IPS-15b (cell line): ENCODE measurements at regions not wholly inside any gene's neighbourhood (a gene's known extent, or its start where the extent isn't known, plus 50 kb on each side); places are given as distances from the start of the nearest gene placed in this dataset.

ENCODE experiments used
- H3K27me3 ChIP-seq: one replicate; pipeline ENCODE4 v1.6.1; 2013; ENCODE audit warnings: low read length; ENCODE audit not compliant: control insufficient read depth, insufficient read depth
- H3K36me3 ChIP-seq: one replicate; pipeline ENCODE4 v1.6.1; 2013; ENCODE audit warnings: low read length; ENCODE audit not compliant: control insufficient read depth, insufficient read depth
- H3K4me1 ChIP-seq: one replicate; pipeline ENCODE4 v1.6.1; 2013; ENCODE audit warnings: mild to moderate bottlenecking, low read length; ENCODE audit not compliant: control insufficient read depth, insufficient read depth
- H3K4me3 ChIP-seq: one replicate; pipeline ENCODE4 v1.5.1; 2013; ENCODE audit warnings: low read depth, low read length
- H3K9ac ChIP-seq: one replicate; pipeline ENCODE4 v1.6.1; 2013; ENCODE audit warnings: low read depth, mild to moderate bottlenecking, low read length
- H3K9me3 ChIP-seq: one replicate; pipeline ENCODE4 v1.6.1; 2013; ENCODE audit warnings: mild to moderate bottlenecking, low read length; ENCODE audit not compliant: control insufficient read depth, insufficient read depth

DNA sequence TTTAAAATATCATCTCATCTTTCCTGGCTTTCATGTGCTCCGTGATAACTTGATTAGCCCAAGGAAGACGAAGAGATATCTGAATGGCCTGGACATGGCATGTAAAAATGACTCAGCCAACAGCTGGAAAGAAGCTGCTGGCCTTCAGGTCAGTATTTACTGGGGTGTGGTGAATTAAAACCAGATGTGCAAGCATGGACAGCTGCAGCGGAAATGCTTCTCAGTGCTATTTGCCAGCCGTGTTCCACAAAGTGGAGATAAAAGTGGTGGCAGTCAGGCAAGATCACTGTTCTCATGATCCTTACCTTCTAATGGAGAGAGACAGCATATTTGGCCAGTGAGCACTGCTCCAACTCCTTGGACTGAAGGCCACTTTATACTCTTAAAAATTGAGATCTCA, 203.1 kb upstream of the VSTM2A start:
- Histone ChIP-seq H3K4me1 (no peaks in the 10 kb centered on the region), H3K36me3 (no peaks in the 10 kb centered on the region), H3K27me3 (no peaks in the 10 kb centered on the region), H3K4me3 (no peak overlapping the region), H3K9me3 (no peaks in the 10 kb centered on the region), H3K9ac (no peak overlapping the region)

DNA sequence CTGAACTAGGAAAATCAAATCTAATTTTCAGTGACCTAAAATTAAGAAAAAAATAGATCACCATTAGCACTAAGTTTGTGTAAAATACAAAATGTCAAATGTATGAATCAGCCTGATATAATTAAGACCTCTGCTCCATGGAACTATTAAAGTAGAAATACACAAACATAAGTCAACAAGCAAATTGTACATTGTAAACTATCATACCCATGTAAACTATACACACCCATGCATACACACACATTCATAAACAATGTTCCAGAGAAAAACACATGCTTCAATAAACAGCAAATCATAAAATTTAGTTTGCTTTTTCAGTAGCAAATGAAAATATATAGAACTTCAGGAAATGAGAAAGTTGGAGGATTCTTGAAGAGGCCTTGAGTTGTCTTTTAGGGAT, 199.7 kb upstream of the VSTM2A start:
- no peaks in the 10 kb centered on the region for H3K36me3 ChIP-seq
- H3K4me1 ChIP-seq = no peaks in the 10 kb centered on the region
- no peaks in the 10 kb centered on the region for H3K9me3 ChIP-seq
- no peak overlapping the region for H3K4me3 ChIP-seq
- H3K9ac ChIP-seq = no peak overlapping the region
- no peaks in the 10 kb centered on the region for H3K27me3 ChIP-seq

DNA sequence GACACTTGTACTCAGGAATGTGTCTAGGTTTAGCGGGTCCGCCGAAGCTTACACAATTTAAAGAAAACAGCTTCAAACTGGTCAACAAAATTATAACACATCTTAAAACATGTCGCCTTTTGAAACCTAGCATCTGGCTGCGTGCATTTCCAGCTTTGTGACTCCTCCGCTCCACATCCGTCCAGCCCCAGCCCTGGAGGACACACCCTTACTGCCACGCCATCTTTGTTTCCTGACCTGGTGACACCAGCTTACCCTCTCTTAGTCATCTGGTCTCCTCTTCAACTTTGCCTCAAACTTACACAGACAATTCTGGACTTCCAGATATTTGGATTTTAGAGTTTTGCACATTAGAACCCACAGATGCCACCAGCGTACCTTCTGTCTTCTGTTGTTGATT, 198.7 kb upstream of the VSTM2A start:
- H3K4me1 ChIP-seq = no peaks in the 10 kb centered on the region
- no peaks in the 10 kb centered on the region for H3K36me3 ChIP-seq
- H3K9ac ChIP-seq = no peak overlapping the region
- no peaks in the 10 kb centered on the region for H3K27me3 ChIP-seq
- no peak overlapping the region for H3K4me3 ChIP-seq
- no peaks in the 10 kb centered on the region for H3K9me3 ChIP-seq

DNA sequence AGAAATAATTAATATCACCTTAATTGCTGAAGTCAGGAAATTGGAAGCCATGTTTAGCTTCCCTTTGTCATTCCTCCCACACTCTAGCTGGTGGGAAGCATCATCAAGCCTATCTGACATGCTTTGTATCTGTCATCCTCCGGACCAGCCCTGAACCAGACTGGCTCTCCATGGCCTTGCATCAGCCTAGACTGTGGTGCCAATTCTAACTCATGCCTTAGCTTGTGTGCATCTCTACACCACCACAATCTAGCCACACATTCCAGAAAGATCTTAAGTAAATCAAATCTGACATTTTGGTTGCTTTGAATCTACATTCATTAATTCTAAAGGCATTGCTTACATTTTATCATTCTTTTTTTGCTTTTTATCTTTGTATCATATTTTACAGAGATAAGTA, 196.4 kb upstream of the VSTM2A start:
- Histone ChIP-seq H3K27me3 (no peaks in the 10 kb centered on the region), H3K4me3 (no peak overlapping the region), H3K9me3 (no peaks in the 10 kb centered on the region), H3K36me3 (no peaks in the 10 kb centered on the region), H3K4me1 (no peaks in the 10 kb centered on the region), H3K9ac (no peak overlapping the region)

DNA sequence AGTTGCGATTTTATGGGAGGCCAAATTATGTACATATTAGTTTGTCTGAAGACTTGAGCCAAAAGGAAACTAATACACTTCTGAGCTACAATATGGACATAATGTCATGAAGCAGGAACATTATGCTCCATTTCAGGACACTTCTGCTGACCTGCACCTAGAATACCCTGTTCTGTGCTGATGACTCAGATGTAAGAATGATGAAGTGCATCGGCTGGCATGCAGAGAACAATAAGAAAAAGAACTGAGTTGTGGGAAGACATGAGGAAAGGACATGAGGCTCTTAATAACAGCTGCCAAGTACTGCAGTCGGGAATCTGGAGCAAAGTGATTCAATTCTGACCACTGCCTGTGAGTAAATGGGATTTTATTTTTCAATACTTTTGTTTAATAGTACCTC, 192.9 kb upstream of the VSTM2A start:
- H3K4me1 ChIP-seq = no peaks in the 10 kb centered on the region
- no peaks in the 10 kb centered on the region for H3K9me3 ChIP-seq
- H3K9ac ChIP-seq = no peak overlapping the region

DNA sequence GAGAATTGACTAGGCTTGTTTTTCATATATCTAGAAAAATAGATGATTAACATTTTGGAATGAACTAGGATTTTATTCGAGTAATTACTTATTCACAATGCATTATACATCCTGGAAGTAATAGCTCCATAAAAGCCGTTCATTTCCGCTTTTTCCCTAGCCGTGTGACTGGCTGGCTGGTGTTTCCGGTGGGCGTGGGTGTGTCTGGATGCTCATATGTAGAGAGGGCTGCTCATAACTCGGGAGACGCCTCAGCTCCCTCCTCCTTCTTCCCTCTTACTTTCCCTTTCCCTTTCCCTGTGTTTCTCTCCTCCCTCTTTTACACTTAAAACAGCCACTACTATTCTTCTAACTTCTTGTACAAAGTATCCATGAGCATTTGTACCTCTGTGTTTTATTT, 187.7 kb upstream of the VSTM2A start:
- H3K9ac ChIP-seq = no peak overlapping the region

More for the DNA sequence above, 192.9 kb upstream of the VSTM2A start:
- Histone ChIP-seq H3K27me3 (no peaks in the 10 kb centered on the region), H3K36me3 (no peaks in the 10 kb centered on the region), H3K4me3 (no peak overlapping the region)

DNA sequence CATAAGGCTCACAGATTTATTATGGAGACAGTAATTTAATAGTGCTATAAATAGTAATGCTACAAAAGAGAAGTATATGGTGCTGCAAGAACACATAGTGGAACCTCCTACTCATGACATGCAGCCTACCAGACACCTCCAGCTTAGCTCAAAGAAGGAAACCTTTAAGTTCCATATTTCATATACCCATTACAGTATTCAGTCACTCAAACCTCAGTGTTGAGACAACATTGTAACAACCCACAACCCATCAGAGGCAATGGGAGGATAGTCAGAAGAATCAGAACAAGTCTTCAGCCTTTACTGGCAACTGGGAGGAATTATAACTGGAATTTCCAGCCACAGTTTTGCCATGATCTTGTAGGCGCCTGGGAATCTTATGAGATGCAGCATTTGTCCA, 186.3 kb upstream of the VSTM2A start:
- H3K9me3 ChIP-seq = no peaks in the 10 kb centered on the region
- H3K36me3 ChIP-seq = no peaks in the 10 kb centered on the region
- no peaks in the 10 kb centered on the region for H3K27me3 ChIP-seq
- no peak overlapping the region for H3K9ac ChIP-seq
- no peaks in the 10 kb centered on the region for H3K4me1 ChIP-seq
- no peak overlapping the region for H3K4me3 ChIP-seq

More for the DNA sequence above, 187.7 kb upstream of the VSTM2A start:
- H3K9me3 ChIP-seq = no peaks in the 10 kb centered on the region
- H3K4me3 ChIP-seq = no peak overlapping the region
- H3K27me3 ChIP-seq = no peaks in the 10 kb centered on the region
- H3K4me1 ChIP-seq = no peaks in the 10 kb centered on the region
- H3K36me3 ChIP-seq = no peaks in the 10 kb centered on the region

DNA sequence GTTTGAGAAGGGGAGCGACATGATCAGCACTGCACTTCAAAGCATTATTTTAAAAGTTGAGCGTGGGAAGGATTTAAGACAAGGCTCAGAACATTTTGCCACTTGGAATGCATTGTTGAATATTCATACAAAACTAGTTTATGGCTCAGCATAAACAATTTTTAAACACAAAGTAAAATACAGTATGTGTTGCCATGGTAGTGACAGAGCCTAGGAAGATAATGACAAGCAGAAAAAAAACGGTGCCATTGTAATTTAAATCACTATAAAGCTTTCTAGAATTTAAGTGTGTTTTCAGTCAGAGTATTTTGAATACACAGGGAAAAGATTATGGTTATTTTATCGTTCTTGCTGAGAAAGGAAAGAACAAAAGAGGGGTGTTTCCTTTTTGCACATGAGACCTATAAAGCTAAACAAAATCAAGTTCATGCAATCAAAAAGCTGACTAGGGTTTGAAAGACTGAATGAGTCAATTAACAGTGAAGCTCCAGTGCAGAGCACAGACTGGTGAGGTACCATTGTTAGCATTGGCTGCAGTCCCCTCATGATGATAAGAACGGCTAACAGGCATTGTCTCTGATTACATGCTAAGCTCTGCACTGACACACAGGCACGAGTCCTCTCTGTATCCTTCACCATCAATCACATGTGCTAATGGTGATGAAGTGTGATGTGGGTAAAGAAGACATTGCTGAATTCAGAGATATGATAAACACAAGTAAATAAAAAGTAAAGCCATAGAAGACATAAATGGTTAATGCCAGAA, 181.9 kb upstream of the VSTM2A start:
- Histone ChIP-seq H3K9ac (no peak overlapping the region), H3K36me3 (no peaks in the 10 kb centered on the region), H3K9me3 (no peaks in the 10 kb centered on the region), H3K4me3 (no peak overlapping the region), H3K4me1 (no peaks in the 10 kb centered on the region), H3K27me3 (no peaks in the 10 kb centered on the region)

DNA sequence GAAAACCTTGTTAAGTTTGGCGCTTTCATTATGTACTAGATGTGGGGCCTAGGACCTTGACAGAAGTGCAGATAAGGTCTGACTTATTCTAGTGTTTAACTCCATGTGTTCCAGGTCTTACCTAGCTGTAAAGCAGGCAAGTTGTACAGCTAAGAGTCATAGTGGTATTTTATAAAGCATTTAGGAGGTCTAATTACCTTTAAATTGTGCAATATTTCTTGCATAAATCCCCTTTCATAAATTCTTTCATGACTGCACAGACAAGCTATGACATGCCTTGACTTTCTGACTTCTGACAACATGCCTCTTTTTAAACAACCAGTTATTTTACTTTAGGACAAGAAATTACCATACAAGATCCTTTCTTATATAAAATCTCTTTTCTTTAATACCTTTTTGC, 151.6 kb upstream of the VSTM2A start:
- Histone ChIP-seq H3K9me3 (peaks cover 7% of the 10 kb centered on the region), H3K27me3 (no peaks in the 10 kb centered on the region), H3K4me1 (no peaks in the 10 kb centered on the region), H3K36me3 (no peaks in the 10 kb centered on the region), H3K4me3 (no peak overlapping the region), H3K9ac (no peak overlapping the region)

DNA sequence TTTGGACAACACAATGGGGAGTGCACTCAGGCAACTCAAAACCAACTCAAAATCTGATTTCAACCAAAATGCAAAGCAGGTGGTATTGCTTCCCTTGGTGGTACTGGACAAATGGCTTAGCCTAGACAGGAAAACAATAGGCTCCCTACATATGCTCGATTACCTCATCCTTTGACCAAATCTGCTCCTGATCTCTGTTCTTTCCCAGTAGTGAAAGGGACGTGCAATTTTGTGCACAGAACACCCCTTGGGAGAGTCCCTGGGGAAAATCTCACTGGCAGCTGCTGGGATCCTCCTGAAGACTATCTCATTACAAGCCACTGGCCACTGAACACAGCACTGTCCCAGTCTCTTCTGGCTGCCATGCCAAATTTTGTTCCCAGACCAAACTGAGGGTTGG, 149.2 kb upstream of the VSTM2A start:
- peaks cover 7% of the 10 kb centered on the region for H3K9me3 ChIP-seq
- no peaks in the 10 kb centered on the region for H3K27me3 ChIP-seq
- H3K36me3 ChIP-seq = no peaks in the 10 kb centered on the region
- H3K4me3 ChIP-seq = no peak overlapping the region
- H3K9ac ChIP-seq = no peak overlapping the region
- H3K4me1 ChIP-seq = no peaks in the 10 kb centered on the region

DNA sequence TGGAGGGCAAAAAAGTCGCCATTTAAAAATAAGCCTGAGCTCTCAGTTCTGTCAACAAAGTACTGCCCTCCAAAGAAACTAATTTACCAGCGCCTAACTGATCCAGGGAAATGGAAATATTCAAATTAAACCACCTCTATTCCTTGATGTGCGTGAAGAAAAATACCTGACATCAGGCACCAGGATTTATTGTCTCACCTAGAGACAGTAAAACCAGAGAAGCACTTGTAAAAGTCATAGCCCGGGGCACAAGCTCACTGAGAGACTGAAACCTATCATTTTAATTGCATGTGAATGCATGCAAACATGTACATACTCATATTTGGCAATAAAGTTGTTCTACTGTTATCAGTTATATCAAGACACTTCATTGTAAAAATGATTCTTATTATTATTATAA, 147.3 kb upstream of the VSTM2A start:
- no peak overlapping the region for H3K4me3 ChIP-seq
- peaks cover 4% of the 10 kb centered on the region for H3K9me3 ChIP-seq
- H3K9ac ChIP-seq = no peak overlapping the region
- H3K4me1 ChIP-seq = no peaks in the 10 kb centered on the region
- H3K36me3 ChIP-seq = no peaks in the 10 kb centered on the region
- H3K27me3 ChIP-seq = no peaks in the 10 kb centered on the region

DNA sequence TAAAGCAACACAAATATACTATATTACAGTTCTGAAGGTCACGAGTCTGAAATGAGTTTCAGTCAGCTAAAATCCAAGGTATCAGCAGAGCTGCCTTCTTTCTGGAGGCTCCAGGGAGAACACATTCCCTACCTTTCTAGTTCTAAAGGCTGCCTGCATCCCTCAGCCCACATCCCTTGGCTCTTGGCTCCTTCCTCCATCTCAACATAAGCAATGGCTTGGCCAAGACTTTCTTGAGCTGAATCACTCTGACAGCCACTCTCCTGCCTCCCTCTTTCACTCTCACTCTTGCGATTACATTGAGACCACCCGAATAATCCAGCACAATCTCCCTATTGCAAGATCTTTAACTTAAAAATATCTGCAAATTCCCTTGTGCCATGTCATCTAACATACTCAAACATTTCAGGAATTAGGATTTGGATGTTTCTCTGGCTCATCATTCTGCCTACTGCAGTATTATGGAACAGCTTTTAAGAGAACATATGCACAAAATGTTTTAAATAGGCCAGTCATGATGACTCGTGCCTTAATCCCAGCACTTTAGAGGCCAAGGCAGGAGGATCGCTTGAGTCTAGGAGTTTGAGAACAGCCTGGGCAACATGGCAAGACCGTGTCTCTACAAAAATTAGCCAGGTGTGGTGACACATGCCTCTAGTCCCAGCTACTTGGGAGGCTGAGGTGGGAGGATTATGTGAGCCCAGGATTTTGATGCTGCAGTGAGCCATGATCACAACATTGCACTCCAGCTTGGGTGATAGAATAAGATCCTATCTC, 144.2 kb upstream of the VSTM2A start:
- no peaks in the 10 kb centered on the region for H3K4me1 ChIP-seq
- no peak overlapping the region for H3K4me3 ChIP-seq
- no peaks in the 10 kb centered on the region for H3K27me3 ChIP-seq
- H3K9ac ChIP-seq = no peak overlapping the region
- H3K9me3 ChIP-seq = no peaks in the 10 kb centered on the region
- no peaks in the 10 kb centered on the region for H3K36me3 ChIP-seq
